Mesenchymal stem cell (in vitro differentiated cells and primary cell): ENCODE measurements at regions not wholly inside any gene's neighbourhood (a gene's known extent, or its start where the extent isn't known, plus 50 kb on each side); places are given as distances from the start of the nearest gene placed in this dataset.

Experiments
- DNase-seq: peaks from one replicate; pipeline ENCODE4 v3.0.0-alpha.2; 2013
- H2AFZ ChIP-seq: one replicate; pipeline ENCODE4 v1.6.1; 2013; ENCODE audit warnings: low read depth, mild to moderate bottlenecking, control low read depth, inconsistent platforms, low read length, moderate library complexity
- H2AK5ac ChIP-seq: 2 replicates; pipeline ENCODE4 v1.6.1; 2013; ENCODE audit warnings: low read length, moderate library complexity, mild to moderate bottlenecking, inconsistent platforms; ENCODE audit not compliant: severe bottlenecking
- H2BK120ac ChIP-seq: one replicate; pipeline ENCODE4 v1.6.1; 2013; ENCODE audit warnings: low read depth, mild to moderate bottlenecking, inconsistent platforms, low read length, moderate library complexity
- H2BK12ac ChIP-seq, 2 experiments: one replicate each; pipeline ENCODE4 v1.6.1; 2013; ENCODE audit warnings: inconsistent platforms in 2 of 2, low read length in 2 of 2, mild to moderate bottlenecking in 2 of 2, moderate library complexity in 2 of 2, control low read depth in 1 of 2
- H2BK15ac ChIP-seq: one replicate; pipeline ENCODE4 v1.6.1; 2013; ENCODE audit warnings: mild to moderate bottlenecking, low read depth, inconsistent platforms; ENCODE audit not compliant: poor library complexity, severe bottlenecking
- H2BK5ac ChIP-seq: 2 replicates; pipeline ENCODE4 v1.6.1; 2013; ENCODE audit warnings: low read depth, mild to moderate bottlenecking, low read length, control low read depth, inconsistent platforms; ENCODE audit not compliant: poor library complexity, severe bottlenecking
- H3K14ac ChIP-seq, 2 experiments: one replicate each; pipeline ENCODE4 v1.6.1; 2013; ENCODE audit warnings: inconsistent platforms in 2 of 2, low read length in 2 of 2, control low read depth in 1 of 2, mild to moderate bottlenecking in 1 of 2, moderate library complexity in 1 of 2
- H3K18ac ChIP-seq, 2 experiments: one replicate each; pipeline ENCODE4 v1.6.1; 2013; ENCODE audit warnings: inconsistent platforms in 2 of 2, low read length in 2 of 2, control low read depth in 1 of 2, low read depth in 1 of 2, mild to moderate bottlenecking in 1 of 2
- H3K23ac ChIP-seq, 2 experiments: one replicate each; pipeline ENCODE4 v1.6.1; 2013; ENCODE audit warnings: inconsistent platforms in 2 of 2, low read length in 2 of 2, mild to moderate bottlenecking in 2 of 2, moderate library complexity in 2 of 2, control low read depth in 1 of 2
- H3K27ac ChIP-seq: 2 replicates; pipeline ENCODE4 v1.5.1; 2013; ENCODE audit warnings: mild to moderate bottlenecking, moderate library complexity, low read length, control low read depth, inconsistent platforms; ENCODE audit not compliant: poor library complexity, severe bottlenecking
- H3K27me3 ChIP-seq, 2 experiments: 2 replicates each; pipeline versions ENCODE4 v1.6.1 to v1.7.0; 2013; ENCODE audit warnings: low read length in 2 of 2, mild to moderate bottlenecking in 2 of 2, moderate library complexity in 2 of 2, control low read depth in 1 of 2, inconsistent platforms in 1 of 2; ENCODE audit not compliant: control insufficient read depth in 1 of 2, insufficient read depth in 1 of 2
- H3K36me3 ChIP-seq, 2 experiments: 2 replicates each; pipeline versions ENCODE4 v1.6.1 to v1.7.0; 2013; ENCODE audit warnings: low read length in 2 of 2, control low read depth in 1 of 2, inconsistent platforms in 1 of 2, low read depth in 1 of 2, mild to moderate bottlenecking in 1 of 2; ENCODE audit not compliant: insufficient read depth in 2 of 2, control insufficient read depth in 1 of 2
- H3K4ac ChIP-seq, 2 experiments: one replicate each; pipeline ENCODE4 v1.6.1; 2013; ENCODE audit warnings: inconsistent platforms in 2 of 2, low read length in 2 of 2, mild to moderate bottlenecking in 2 of 2, moderate library complexity in 2 of 2, control low read depth in 1 of 2, low read depth in 1 of 2
- H3K4me1 ChIP-seq: 2 replicates; pipeline ENCODE4 v1.6.1; 2013; ENCODE audit warnings: low read depth, low read length, control low read depth; ENCODE audit not compliant: control insufficient read depth, insufficient read depth
- H3K4me2 ChIP-seq: 2 replicates; pipeline ENCODE4 v1.6.1; 2013; ENCODE audit warnings: low read length, mild to moderate bottlenecking, inconsistent platforms; ENCODE audit not compliant: poor library complexity, severe bottlenecking
- H3K4me3 ChIP-seq, 2 experiments: 2 replicates each; pipeline versions ENCODE4 v1.5.1 to v1.7.0; 2013; ENCODE audit warnings: low read length in 2 of 2, mild to moderate bottlenecking in 2 of 2, control low read depth in 1 of 2, low read depth in 1 of 2; ENCODE audit not compliant: insufficient read depth in 1 of 2
- H3K79me1 ChIP-seq: replicated peaks from 2 replicates; pipeline ENCODE4 v1.6.1; 2013; ENCODE audit warnings: mild to moderate bottlenecking, control low read depth, low read length, inconsistent platforms; ENCODE audit not compliant: poor library complexity, severe bottlenecking
- H3K9ac ChIP-seq: 2 replicates; pipeline ENCODE4 v1.7.0; 2013; ENCODE audit warnings: mild to moderate bottlenecking, low read length, moderate library complexity
- H3K9me3 ChIP-seq: 2 replicates; pipeline ENCODE4 v1.7.0; 2013; ENCODE audit warnings: mild to moderate bottlenecking, low read length; ENCODE audit not compliant: control insufficient read depth
- H4K8ac ChIP-seq: one replicate; pipeline ENCODE4 v1.6.1; 2013; ENCODE audit warnings: inconsistent platforms, mild to moderate bottlenecking, low read length, moderate library complexity
- H4K91ac ChIP-seq: one replicate; pipeline ENCODE4 v1.6.1; 2013; ENCODE audit warnings: mild to moderate bottlenecking, low read length, inconsistent platforms
- WGBS: methylation state at CpG from one replicate; pipeline ENCODE4 v1.1.7; 2013; ENCODE audit warnings: mixed read lengths; 5-methylcytosine and 5-hydroxymethylcytosine counted together

GRCh38 chr12:94875525-94875924 lies 128.0 kb downstream of the NDUFA12 start:
- Histone ChIP-seq H3K36me3 (no peaks in the 10 kb centered on the region), H2AFZ (no peak overlapping the region), H3K4me3 (no peak overlapping the region), H3K79me1 (no peaks in the 10 kb centered on the region), H3K4me2 (no peak overlapping the region), H3K4me1 (peaks cover 18% of the 10 kb centered on the region), H2BK5ac (no peak overlapping the region), H4K8ac (no peak overlapping the region), H3K27me3 (peaks cover 57 to 71% of the 10 kb centered on the region in 2 experiments), H2AK5ac (no peak overlapping the region), H3K18ac (no peak overlapping the region), H3K23ac (no peak overlapping the region), H3K9ac (no peak overlapping the region), H3K4ac (no peak overlapping the region), H3K9me3 (no peaks in the 10 kb centered on the region), H2BK15ac (no peak overlapping the region), H3K14ac (no peak overlapping the region), H2BK120ac (no peak overlapping the region), H4K91ac (no peak overlapping the region), H3K27ac (no peak overlapping the region), H2BK12ac (no peak overlapping the region)
- 37% methylated on average over 3 of the region's 5 CpGs for WGBS
- DNase-seq, result no peak

GRCh38 chr12:94874518-94875302 lies 128.8 kb downstream of the NDUFA12 start:
- no peak for DNase-seq
- H2AK5ac ChIP-seq, result no peak overlapping the region
- H2BK15ac ChIP-seq, result no peak overlapping the region

GRCh38 chr12:94873734-94874517 lies 129.6 kb downstream of the NDUFA12 start:
- Histone ChIP-seq H3K4me2 (peak overlapping the region; percentile 90), H2AK5ac (no peak overlapping the region), H2BK15ac (peak overlapping the region; percentile 67), H2AFZ (peak overlapping the region; percentile 16), H3K27me3 (peaks cover 57 to 71% of the 10 kb centered on the region in 2 experiments), H3K27ac (no peak overlapping the region), H3K4me3 (peak overlapping the region; percentile 53 to 59), H3K4ac (no peak overlapping the region), H3K9me3 (no peaks in the 10 kb centered on the region), H3K23ac (no peak overlapping the region), H3K4me1 (peaks cover 18% of the 10 kb centered on the region), H2BK120ac (no peak overlapping the region), H4K8ac (no peak overlapping the region), H3K36me3 (no peaks in the 10 kb centered on the region), H3K79me1 (no peaks in the 10 kb centered on the region), H3K18ac (peak overlapping the region in 1 of 2 experiments; percentile 57), H2BK12ac (no peak overlapping the region), H3K14ac (no peak overlapping the region), H4K91ac (no peak overlapping the region), H2BK5ac (no peak overlapping the region), H3K9ac (no peak overlapping the region)
- WGBS, result 12% methylated on average over 62 of the region's 64 CpGs
- DNase-seq, result no peak

More at GRCh38 chr12:94874518-94875302, 128.8 kb downstream of the NDUFA12 start:
- H4K91ac ChIP-seq, result no peak overlapping the region
- no peak overlapping the region for H3K4me2 ChIP-seq
- no peak overlapping the region for H3K4ac ChIP-seq
- peak overlapping the region in 1 of 2 experiments; percentile 59 for H3K4me3 ChIP-seq
- H3K27me3 ChIP-seq, result peaks cover 57 to 71% of the 10 kb centered on the region in 2 experiments
- no peak overlapping the region for H2BK120ac ChIP-seq
- 55% methylated on average over 20 of the region's 20 CpGs for WGBS
- H3K18ac ChIP-seq, result no peak overlapping the region
- peaks cover 18% of the 10 kb centered on the region for H3K4me1 ChIP-seq
- no peaks in the 10 kb centered on the region for H3K9me3 ChIP-seq
- H3K27ac ChIP-seq, result no peak overlapping the region
- H3K23ac ChIP-seq, result no peak overlapping the region
- no peaks in the 10 kb centered on the region for H3K79me1 ChIP-seq
- no peak overlapping the region for H2AFZ ChIP-seq
- no peak overlapping the region for H4K8ac ChIP-seq
- no peak overlapping the region for H2BK5ac ChIP-seq
- H3K36me3 ChIP-seq, result no peaks in the 10 kb centered on the region
- no peak overlapping the region for H2BK12ac ChIP-seq
- H3K9ac ChIP-seq, result no peak overlapping the region
- no peak overlapping the region for H3K14ac ChIP-seq
